ENCODE measurements at regions not wholly inside any gene's neighbourhood (a gene's known extent, or its start where the extent isn't known, plus 50 kb on each side); places are given as distances from the start of the nearest gene placed in this dataset.

DNA sequence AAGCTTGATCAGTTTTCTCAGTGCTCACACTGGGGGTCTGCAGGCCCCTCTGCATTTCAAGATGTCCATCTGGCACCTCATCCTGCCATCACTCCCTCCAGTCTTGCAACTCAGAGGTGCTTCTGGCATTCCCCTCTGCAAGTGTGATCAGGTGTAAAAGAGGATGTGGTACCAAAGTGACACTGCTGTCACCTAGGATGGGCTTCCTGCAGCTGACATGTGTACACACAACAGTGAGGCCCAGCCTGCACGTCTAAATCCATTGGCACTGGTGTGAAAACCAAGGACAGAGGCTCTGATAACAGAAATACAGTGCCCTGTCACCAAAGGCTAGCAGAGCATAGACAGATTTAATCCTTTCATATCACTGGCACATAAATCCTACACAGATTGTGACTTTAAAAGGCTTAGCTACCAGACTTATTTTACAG, 162.5 kb upstream of the CELF2 start:
- TF ChIP-seq, protein P1, sequence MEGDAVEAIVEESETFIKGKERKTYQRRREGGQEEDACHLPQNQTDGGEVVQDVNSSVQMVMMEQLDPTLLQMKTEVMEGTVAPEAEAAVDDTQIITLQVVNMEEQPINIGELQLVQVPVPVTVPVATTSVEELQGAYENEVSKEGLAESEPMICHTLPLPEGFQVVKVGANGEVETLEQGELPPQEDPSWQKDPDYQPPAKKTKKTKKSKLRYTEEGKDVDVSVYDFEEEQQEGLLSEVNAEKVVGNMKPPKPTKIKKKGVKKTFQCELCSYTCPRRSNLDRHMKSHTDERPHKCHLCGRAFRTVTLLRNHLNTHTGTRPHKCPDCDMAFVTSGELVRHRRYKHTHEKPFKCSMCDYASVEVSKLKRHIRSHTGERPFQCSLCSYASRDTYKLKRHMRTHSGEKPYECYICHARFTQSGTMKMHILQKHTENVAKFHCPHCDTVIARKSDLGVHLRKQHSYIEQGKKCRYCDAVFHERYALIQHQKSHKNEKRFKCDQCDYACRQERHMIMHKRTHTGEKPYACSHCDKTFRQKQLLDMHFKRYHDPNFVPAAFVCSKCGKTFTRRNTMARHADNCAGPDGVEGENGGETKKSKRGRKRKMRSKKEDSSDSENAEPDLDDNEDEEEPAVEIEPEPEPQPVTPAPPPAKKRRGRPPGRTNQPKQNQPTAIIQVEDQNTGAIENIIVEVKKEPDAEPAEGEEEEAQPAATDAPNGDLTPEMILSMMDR (optimal IDR thresholded peaks at IDR 0.05 in 1 of 3, IDR thresholded peaks at IDR 0.05 in 1 of 3, conservative IDR thresholded peaks at IDR 0.05 in 1 of 3; ENCODE audit: extremely low read depth in 1 of 3, insufficient read depth in 2 of 3, low read length in 3 of 3) = no peak
- TF ChIP-seq EZH2 (IDR thresholded peaks at IDR 0.05; ENCODE audit: low read length) = no peak
